GM21528 (cell line): ENCODE measurements at regions not wholly inside any gene's neighbourhood (a gene's known extent, or its start where the extent isn't known, plus 50 kb on each side); places are given as distances from the start of the nearest gene placed in this dataset.
"Not testable (repeated sequence)": the region's sequence is repeated elsewhere in the genome, so short reads cannot be mapped to it uniquely, and the experiment has no call there.

ENCODE experiments used
- ATAC-seq: cut with Tn5 transposase; IDR thresholded peaks from one replicate; pipeline ENCODE4 v1.9.1; 2021; ENCODE audit warnings: mild to moderate bottlenecking, moderate library complexity; ENCODE audit not compliant: unreplicated experiment, low FRiP score

GRCh38 chr5:177941386-177941785 is 54.7 kb downstream of the PROP1 start:
- ATAC-seq, result not testable (repeated sequence)

GRCh38 chr5:177939246-177940171 is 56.5 kb downstream of the PROP1 start:
- ATAC-seq, result not testable (repeated sequence)

GRCh38 chr5:177938767-177939166 is 57.3 kb downstream of the PROP1 start:
- not testable (repeated sequence) for ATAC-seq

GRCh38 chr5:177934233-177934632 is 61.8 kb downstream of the PROP1 start:
- ATAC-seq, result not testable (repeated sequence)

- not testable (repeated sequence) for ATAC-seq
These were observed 65.6 kb downstream of the PROP1 start for GRCh38 chr5:177930269-177931022.

- not testable (repeated sequence) for ATAC-seq
These were observed 66.4 kb downstream of the PROP1 start for GRCh38 chr5:177929618-177930017.

GRCh38 chr5:177927500-177927899 is 68.5 kb downstream of the PROP1 start:
- not testable (repeated sequence) for ATAC-seq

- ATAC-seq, result not testable (repeated sequence)
These were observed 71.5 kb downstream of the PROP1 start for GRCh38 chr5:177924577-177924976.

- ATAC-seq, result not testable (repeated sequence)
These were observed 72.2 kb downstream of the PROP1 start for GRCh38 chr5:177923837-177924236.

GRCh38 chr5:177923189-177923588 is 72.9 kb downstream of the PROP1 start:
- not testable (repeated sequence) for ATAC-seq

GRCh38 chr5:177909261-177909660 is 86.8 kb downstream of the PROP1 start:
- ATAC-seq, result not testable (repeated sequence)

- ATAC-seq, result not testable (repeated sequence)
These were observed 93.2 kb downstream of the PROP1 start for GRCh38 chr5:177902806-177903205.

GRCh38 chr5:177900066-177900465 is 96.0 kb downstream of the PROP1 start:
- ATAC-seq, result not testable (repeated sequence)

- ATAC-seq, result not testable (repeated sequence)
These were observed 101.2 kb downstream of the PROP1 start for GRCh38 chr5:177894681-177895453.

- ATAC-seq, result not testable (repeated sequence)
These were observed 103.7 kb downstream of the PROP1 start for GRCh38 chr5:177892357-177892665.

GRCh38 chr5:177891547-177892356 is 104.3 kb downstream of the PROP1 start:
- ATAC-seq, result not testable (repeated sequence)

- not testable (repeated sequence) for ATAC-seq
These were observed 100.6 kb upstream of the FAM153A start for GRCh38 chr5:177883295-177883694.

- not testable (repeated sequence) for ATAC-seq
These were observed 93.2 kb upstream of the FAM153A start for GRCh38 chr5:177875900-177876238.

- ATAC-seq, result peak; percentile 81
These were observed 92.6 kb upstream of the FAM153A start for GRCh38 chr5:177875013-177875899.
